SK-N-SH treated with all-trans-retinoic acid at 6 μM for 48 hours (cell line): ENCODE measurements at regions not wholly inside any gene's neighbourhood (a gene's known extent, or its start where the extent isn't known, plus 50 kb on each side); places are given as distances from the start of the nearest gene placed in this dataset.

Experiments
- ATAC-seq: fragments of 200-7000 bp; cut with Tn5 transposase; 3 replicates; pipeline ENCODE4 v1.9.1; 2020; ENCODE audit warnings: mild to moderate bottlenecking, moderate library complexity
- ARNTL ChIP-seq: fragments of 450-650 bp; formaldehyde crosslinking; IDR thresholded peaks from 2 replicates; pipeline ENCODE4 v1.5.0; 2020; ENCODE audit warnings: low read depth, mild to moderate bottlenecking, moderate library complexity, borderline replicate concordance
- BACH2 ChIP-seq: fragments of 250-450 bp; sonication (Bioruptor Pico); IDR thresholded peaks from 2 replicates; pipeline ENCODE4 v1.9.0; 2021; ENCODE audit warnings: mild to moderate bottlenecking, borderline replicate concordance
- CSRNP3 ChIP-seq: fragments of 250-450 bp; sonication (Bioruptor Pico); IDR thresholded peaks from 2 replicates; pipeline ENCODE4 v1.5.1; 2021; ENCODE audit warnings: mild to moderate bottlenecking, moderate library complexity
- ESRRG ChIP-seq: fragments of 250-450 bp; sonication (Bioruptor Pico); IDR thresholded peaks from 2 replicates; pipeline ENCODE4 v1.6.1; 2021; ENCODE audit warnings: mild to moderate bottlenecking
- GLIS3 ChIP-seq: fragments of 250-450 bp; sonication (Bioruptor Pico); IDR thresholded peaks from 2 replicates; pipeline ENCODE4 v1.5.0; 2020; ENCODE audit warnings: mild to moderate bottlenecking, moderate library complexity
- ISL1 ChIP-seq: fragments of 250-450 bp; sonication (Bioruptor Pico); IDR thresholded peaks from 2 replicates; pipeline ENCODE4 v2.1.2; 2022; ENCODE audit warnings: mild to moderate bottlenecking, moderate library complexity
- OSR1 ChIP-seq: fragments of 250-450 bp; sonication (Bioruptor Pico); IDR thresholded peaks from 2 replicates; pipeline ENCODE4 v1.8.0; 2022; ENCODE audit warnings: moderate library complexity, mild to moderate bottlenecking, inconsistent platforms
- PATZ1 ChIP-seq: fragments of 250-450 bp; sonication (Bioruptor Pico); IDR thresholded peaks from 2 replicates; pipeline ENCODE4 v1.8.0; 2020; ENCODE audit warnings: mild to moderate bottlenecking, moderate library complexity, borderline replicate concordance
- POU6F1 ChIP-seq: fragments of 250-450 bp; sonication (Bioruptor Pico); IDR thresholded peaks from 2 replicates; pipeline ENCODE4 v1.8.0; 2021; ENCODE audit warnings: low read depth, mild to moderate bottlenecking, moderate library complexity, borderline replicate concordance
- PPARA ChIP-seq: fragments of 250-450 bp; sonication (Bioruptor Pico); IDR thresholded peaks from 2 replicates; pipeline ENCODE4 v1.5.0; 2020; ENCODE audit warnings: mild to moderate bottlenecking, borderline replicate concordance
- RARB ChIP-seq: fragments of 250-450 bp; sonication (Bioruptor Pico); IDR thresholded peaks from 2 replicates; pipeline ENCODE4 v1.8.0; 2021; ENCODE audit warnings: mild to moderate bottlenecking, moderate library complexity
- SNAI2 ChIP-seq: fragments of 250-450 bp; sonication (Bioruptor Pico); IDR thresholded peaks from 2 replicates; pipeline ENCODE4 v1.5.0; 2020; ENCODE audit warnings: mild to moderate bottlenecking, moderate library complexity
- TCF4 ChIP-seq: fragments of 250-450 bp; sonication (Bioruptor Pico); IDR thresholded peaks from 2 replicates; pipeline ENCODE4 v1.8.0; 2021; ENCODE audit warnings: mild to moderate bottlenecking, moderate library complexity, borderline replicate concordance
- TOX ChIP-seq: fragments of 250-450 bp; sonication (Bioruptor Pico); IDR thresholded peaks from 2 replicates; pipeline ENCODE4 v1.8.0; 2021; ENCODE audit warnings: mild to moderate bottlenecking, moderate library complexity, borderline replicate concordance
- TSHZ2 ChIP-seq: fragments of 250-450 bp; sonication (Bioruptor Pico); IDR thresholded peaks from 2 replicates; pipeline ENCODE4 v1.5.0; 2020; ENCODE audit warnings: mild to moderate bottlenecking, moderate library complexity
- ZC3H10 ChIP-seq: fragments of 250-450 bp; sonication (Bioruptor Pico); IDR thresholded peaks from 2 replicates; pipeline ENCODE4 v1.5.1; 2021; ENCODE audit warnings: mild to moderate bottlenecking, moderate library complexity
- ZFP3 ChIP-seq: fragments of 250-450 bp; sonication (Bioruptor Pico); IDR thresholded peaks from 2 replicates; pipeline ENCODE4 v1.5.0; 2020; ENCODE audit warnings: mild to moderate bottlenecking, moderate library complexity
- ZFP30 ChIP-seq: fragments of 450-650 bp; formaldehyde crosslinking; IDR thresholded peaks from 2 replicates; pipeline ENCODE4 v1.5.0; 2022; ENCODE audit warnings: mild to moderate bottlenecking, moderate library complexity
- ZNF70 ChIP-seq: fragments of 450-650 bp; formaldehyde crosslinking; IDR thresholded peaks from 2 replicates; pipeline ENCODE4 v1.5.0; 2020; ENCODE audit warnings: mild to moderate bottlenecking, moderate library complexity
- ZNF8 ChIP-seq: fragments of 450-650 bp; formaldehyde crosslinking; IDR thresholded peaks from 2 replicates; pipeline ENCODE4 v1.5.0; 2020; ENCODE audit warnings: mild to moderate bottlenecking, moderate library complexity

GRCh38 chr3:182698078-182698477, 95.2 kb upstream of the ATP11B start:
- TF ChIP-seq ESRRG (CRISPR knock-in tag) = no peak
- no peak for TF ChIP-seq POU6F1 (CRISPR knock-in tag)
- no peak for TF ChIP-seq ZNF70 (CRISPR knock-in tag)
- no peak for TF ChIP-seq OSR1
- TF ChIP-seq ZFP30 (CRISPR knock-in tag) = no peak
- TF ChIP-seq ARNTL (CRISPR knock-in tag) = no peak
- no peak for TF ChIP-seq ISL1 (CRISPR knock-in tag)
- TF ChIP-seq ZFP3 = no peak
- no peak for TF ChIP-seq SNAI2 (CRISPR knock-in tag)
- no peak for ATAC-seq

GRCh38 chr3:182699550-182700170, 93.6 kb upstream of the ATP11B start:
- ATAC-seq = no peak
- TF ChIP-seq RARB (CRISPR knock-in tag) (no peak), BACH2 (no peak), CSRNP3 (CRISPR knock-in tag) (no peak), POU6F1 (CRISPR knock-in tag) (no peak), ZNF8 (CRISPR knock-in tag) (no peak), TOX (CRISPR knock-in tag) (no peak), TCF4 (CRISPR knock-in tag) (no peak), GLIS3 (CRISPR knock-in tag) (no peak), PATZ1 (CRISPR knock-in tag) (no peak), ARNTL (CRISPR knock-in tag) (no peak), ZC3H10 (CRISPR knock-in tag) (no peak), SNAI2 (CRISPR knock-in tag) (no peak), TSHZ2 (CRISPR knock-in tag) (no peak), ISL1 (CRISPR knock-in tag) (no peak), OSR1 (no peak), ZNF70 (CRISPR knock-in tag) (no peak), ESRRG (CRISPR knock-in tag) (no peak), PPARA (no peak)

GRCh38 chr3:182702216-182702615, 91.1 kb upstream of the ATP11B start:
- no peak for ATAC-seq
- TF ChIP-seq ISL1 (CRISPR knock-in tag) (no peak), OSR1 (no peak), ZC3H10 (CRISPR knock-in tag) (no peak), POU6F1 (CRISPR knock-in tag) (no peak), CSRNP3 (CRISPR knock-in tag) (no peak), PATZ1 (CRISPR knock-in tag) (no peak), GLIS3 (CRISPR knock-in tag) (no peak), ARNTL (CRISPR knock-in tag) (no peak), ZFP30 (CRISPR knock-in tag) (no peak), ZNF8 (CRISPR knock-in tag) (no peak)
